HCT116 (cell line): ENCODE measurements at regions not wholly inside any gene's neighbourhood (a gene's known extent, or its start where the extent isn't known, plus 50 kb on each side); places are given as distances from the start of the nearest gene placed in this dataset.
A peak's percentile ranks its signal among the peaks of the same experiment; 100 is the strongest.
"Not testable (repeated sequence)": the region's sequence is repeated elsewhere in the genome, so short reads cannot be mapped to it uniquely, and the experiment has no call there.

ENCODE experiments used
- ATAC-seq: fragments of 200-7000 bp; cut with Tn5 transposase; 2 replicates; pipeline ENCODE4 v1.9.1; 2020; ENCODE audit warnings: mild to moderate bottlenecking, moderate library complexity
- BruUV-seq: library from RNA; stranded (reverse); fragments of 400-500 nt; replicated peaks from 2 replicates; lab custom pipeline; 2021; lab: Mats Ljungman, UMichigan
- CTCF ChIA-PET: fragments of 300-600 bp; sonication (Branson Sonifier 250); formaldehyde crosslinking; loops from one replicate; lab custom pipeline; 2021; ENCODE audit warnings: antibody characterized with exemption; lab: Charles Lee
- POLR2A ChIA-PET: fragments of 300-600, 350-600 bp; sonication (Branson Sonifier 250); formaldehyde crosslinking; loops from one replicate; lab custom pipeline; 2021; ENCODE audit warnings: antibody characterized with exemption; lab: Charles Lee
- RAD21 ChIA-PET, 2 experiments: fragments of 300-600 bp; sonication (Branson Sonifier 250); formaldehyde crosslinking; loops; one replicate each; lab custom pipeline; 2023; ENCODE audit warnings: low total read pairs in 2 of 2; ENCODE audit not compliant: uncharacterized antibody in 2 of 2, unreplicated experiment in 2 of 2, low non-redundant PET in 1 of 2; lab: Charles Lee
- DNase-seq: peaks from one replicate; pipeline ENCODE4 v3.0.0-alpha.2; 2010; ENCODE audit warnings: low read depth, low spot score
- H2AFZ ChIP-seq: fragments of 200-600 bp; shearing (Covaris generic), sonication (generic); 2 replicates; pipeline ENCODE4 v1.6.1; 2017; ENCODE audit warnings: low read depth, mixed run types, mixed read lengths, antibody characterized with exemption, low read length; ENCODE audit not compliant: poor library complexity, severe bottlenecking
- H3K27ac ChIP-seq: 2 replicates; pipeline ENCODE4 v1.5.1; 2012; ENCODE audit warnings: low read depth, low read length
- H3K27me3 ChIP-seq: fragments of 200-600 bp; sonication (generic); 2 replicates; pipeline ENCODE4 v1.6.1; 2016; ENCODE audit warnings: mixed run types, low read length, mixed read lengths; ENCODE audit not compliant: insufficient read depth
- H3K36me3 ChIP-seq, 2 experiments: fragments of 200-500 bp in 1 of 2; fragments of 200-600 bp in 1 of 2; sonication (Bioruptor generic) in 1 of 2; sonication (generic) in 1 of 2; 2 replicates each; pipeline versions ENCODE4 v1.5.1 to v1.6.1; 2014 to 2016; ENCODE audit warnings: low read length in 2 of 2, inconsistent platforms in 1 of 2, mixed read lengths in 1 of 2, mixed run types in 1 of 2; ENCODE audit not compliant: insufficient read depth in 2 of 2, control insufficient read depth in 1 of 2
- H3K4me1 ChIP-seq, 2 experiments: fragments of 200-600 bp in 1 of 2; sonication (generic) in 1 of 2; 2 replicates each; pipeline versions ENCODE4 v1.5.1 to v1.6.1; 2012 to 2017; ENCODE audit warnings: low read length in 2 of 2, inconsistent platforms in 1 of 2, mild to moderate bottlenecking in 1 of 2, mixed read lengths in 1 of 2, mixed run types in 1 of 2, moderate library complexity in 1 of 2; ENCODE audit not compliant: insufficient read depth in 2 of 2, control insufficient read depth in 1 of 2
- H3K4me2 ChIP-seq: fragments of 200-600 bp; sonication (generic); 2 replicates; pipeline ENCODE4 v1.6.1; 2017; ENCODE audit warnings: mixed run types, low read length, mixed read lengths
- H3K4me3 ChIP-seq, 2 experiments: fragments of 200-600 bp in 1 of 2; sonication (generic) in 1 of 2; replicated peaks in 1 of 2; 2 replicates each; pipeline ENCODE4 v1.5.1; 2011 to 2016; ENCODE audit warnings: low read length in 2 of 2, control low read depth in 1 of 2, low read depth in 1 of 2, mild to moderate bottlenecking in 1 of 2, mixed read lengths in 1 of 2, mixed run types in 1 of 2
- H3K79me2 ChIP-seq: fragments of 200-600 bp; sonication (generic); 2 replicates; pipeline ENCODE4 v1.6.1; 2017; ENCODE audit warnings: mild to moderate bottlenecking, mixed run types, low read length, moderate library complexity, mixed read lengths; ENCODE audit not compliant: insufficient read depth
- H3K9ac ChIP-seq: fragments of 200-600 bp; sonication (generic); 2 replicates; pipeline ENCODE4 v1.6.1; 2016; ENCODE audit warnings: low read length, mixed read lengths
- H3K9me2 ChIP-seq: fragments of 200-600 bp; sonication (generic), shearing (Covaris generic); 2 replicates; pipeline ENCODE4 v1.6.1; 2017; ENCODE audit warnings: mixed run types, mild to moderate bottlenecking, moderate library complexity; ENCODE audit not compliant: insufficient read depth
- H3K9me3 ChIP-seq, 2 experiments: fragments of 200-500 bp in 1 of 2; fragments of 200-600 bp in 1 of 2; sonication (Bioruptor generic) in 1 of 2; sonication (generic) in 1 of 2; 2 replicates each; pipeline ENCODE4 v1.6.1; 2014 to 2017; ENCODE audit warnings: low read length in 2 of 2, mixed read lengths in 2 of 2, inconsistent platforms in 1 of 2, low read depth in 1 of 2, mild to moderate bottlenecking in 1 of 2, mixed run types in 1 of 2, moderate library complexity in 1 of 2; ENCODE audit not compliant: control insufficient read depth in 1 of 2, insufficient read depth in 1 of 2
- H4K20me1 ChIP-seq: fragments of 200-600 bp; sonication (generic), shearing (Covaris generic); 2 replicates; pipeline ENCODE4 v1.6.1; 2017; ENCODE audit warnings: mixed run types, mild to moderate bottlenecking, moderate library complexity; ENCODE audit not compliant: insufficient read depth
- CBX3 ChIP-seq: IDR thresholded peaks from 2 replicates; pipeline ENCODE4 v1.6.1; 2012; ENCODE audit warnings: low read depth
- CTCF ChIP-seq, 3 experiments: fragments of 200-600 bp in 1 of 3; sonication (generic) in 1 of 3; IDR thresholded peaks in 2 of 3; conservative IDR thresholded peaks in 1 of 3; 2 replicates each; pipeline ENCODE4 v1.5.1; 2012 to 2017; ENCODE audit warnings: low read depth in 2 of 3, low read length in 2 of 3, antibody characterized with exemption in 1 of 3, borderline replicate concordance in 1 of 3, control low read depth in 1 of 3, mild to moderate bottlenecking in 1 of 3, mixed read lengths in 1 of 3, mixed run types in 1 of 3, moderate library complexity in 1 of 3; ENCODE audit not compliant: insufficient read depth in 1 of 3
- EGR1 ChIP-seq: IDR thresholded peaks from 2 replicates; pipeline ENCODE4 v1.6.1; 2012; ENCODE audit warnings: low read depth
- ELF1 ChIP-seq: IDR thresholded peaks from 2 replicates; pipeline ENCODE4 v1.6.1; 2012; ENCODE audit warnings: low read depth, borderline replicate concordance
- EZH2phosphoT487 ChIP-seq: fragments of 200-600 bp; IDR thresholded peaks from 2 replicates; pipeline ENCODE4 v1.6.1; 2018; ENCODE audit warnings: antibody characterized with exemption, borderline replicate concordance
- FOSL1 ChIP-seq: IDR thresholded peaks from 2 replicates; pipeline ENCODE4 v1.6.1; 2012; ENCODE audit warnings: low read depth
- MAX ChIP-seq: IDR thresholded peaks from 2 replicates; pipeline ENCODE4 v1.6.1; 2012
- RAD21 ChIP-seq: IDR thresholded peaks from 2 replicates; pipeline ENCODE4 v1.6.1; 2012; ENCODE audit warnings: low read depth, mild to moderate bottlenecking
- intact Hi-C: fragments of 100-400 bp; cut with micrococcal nuclease; formaldehyde crosslinking; loops from 2 replicates; pipeline ENCODE4 v1.10.0; 2022
- TF ChIP-seq, protein P1 (sequence below): IDR thresholded peaks from 2 replicates; pipeline ENCODE4 v1.6.1; 2012; ENCODE audit warnings: low read depth

DNA sequence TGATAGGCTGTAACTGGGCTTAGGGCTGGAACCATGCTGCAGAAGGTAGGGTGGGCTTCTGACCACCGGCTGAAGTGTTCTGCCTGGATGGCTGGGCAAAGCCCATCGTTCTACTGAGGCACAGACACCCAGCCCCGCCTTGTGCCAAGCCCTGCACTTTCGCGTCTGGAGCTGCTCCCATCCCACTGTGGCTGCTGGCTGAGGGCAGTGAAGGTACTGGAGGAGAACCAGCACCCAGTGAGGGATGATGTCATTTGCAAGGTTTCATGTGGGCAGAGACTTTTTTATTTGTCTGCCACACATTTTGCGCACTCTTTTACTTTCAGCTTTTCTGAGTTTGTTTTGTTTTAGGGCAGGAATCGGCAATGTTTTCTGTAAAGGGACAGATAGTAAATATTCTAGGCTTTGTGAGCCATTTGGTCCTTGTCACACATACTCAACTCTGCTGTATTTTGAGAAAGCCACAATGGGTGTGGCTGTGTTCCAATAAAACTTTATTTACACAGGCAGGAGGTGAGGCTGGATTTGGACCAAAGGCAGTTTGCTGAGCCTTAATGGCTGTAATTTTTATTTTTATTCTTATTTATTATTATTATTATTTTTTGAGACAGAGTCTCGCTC lies 85.6 kb downstream of the ASB1 start (continued):
- TF ChIP-seq, protein P1, sequence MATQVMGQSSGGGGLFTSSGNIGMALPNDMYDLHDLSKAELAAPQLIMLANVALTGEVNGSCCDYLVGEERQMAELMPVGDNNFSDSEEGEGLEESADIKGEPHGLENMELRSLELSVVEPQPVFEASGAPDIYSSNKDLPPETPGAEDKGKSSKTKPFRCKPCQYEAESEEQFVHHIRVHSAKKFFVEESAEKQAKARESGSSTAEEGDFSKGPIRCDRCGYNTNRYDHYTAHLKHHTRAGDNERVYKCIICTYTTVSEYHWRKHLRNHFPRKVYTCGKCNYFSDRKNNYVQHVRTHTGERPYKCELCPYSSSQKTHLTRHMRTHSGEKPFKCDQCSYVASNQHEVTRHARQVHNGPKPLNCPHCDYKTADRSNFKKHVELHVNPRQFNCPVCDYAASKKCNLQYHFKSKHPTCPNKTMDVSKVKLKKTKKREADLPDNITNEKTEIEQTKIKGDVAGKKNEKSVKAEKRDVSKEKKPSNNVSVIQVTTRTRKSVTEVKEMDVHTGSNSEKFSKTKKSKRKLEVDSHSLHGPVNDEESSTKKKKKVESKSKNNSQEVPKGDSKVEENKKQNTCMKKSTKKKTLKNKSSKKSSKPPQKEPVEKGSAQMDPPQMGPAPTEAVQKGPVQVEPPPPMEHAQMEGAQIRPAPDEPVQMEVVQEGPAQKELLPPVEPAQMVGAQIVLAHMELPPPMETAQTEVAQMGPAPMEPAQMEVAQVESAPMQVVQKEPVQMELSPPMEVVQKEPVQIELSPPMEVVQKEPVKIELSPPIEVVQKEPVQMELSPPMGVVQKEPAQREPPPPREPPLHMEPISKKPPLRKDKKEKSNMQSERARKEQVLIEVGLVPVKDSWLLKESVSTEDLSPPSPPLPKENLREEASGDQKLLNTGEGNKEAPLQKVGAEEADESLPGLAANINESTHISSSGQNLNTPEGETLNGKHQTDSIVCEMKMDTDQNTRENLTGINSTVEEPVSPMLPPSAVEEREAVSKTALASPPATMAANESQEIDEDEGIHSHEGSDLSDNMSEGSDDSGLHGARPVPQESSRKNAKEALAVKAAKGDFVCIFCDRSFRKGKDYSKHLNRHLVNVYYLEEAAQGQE: no peak
- TF ChIP-seq ELF1 (no peak), EGR1 (no peak), EZH2phosphoT487 (no peak)

GRCh38 chr2:238513346-238513745 lies 86.6 kb downstream of the ASB1 start:
- peak; percentile 42 for DNase-seq
- H3K9me3 ChIP-seq: 0 out of 4 replicates have a peak, but pooled peaks cover 4 to 8% of the 10 kb centered on the region in 2 experiments
- H3K27ac ChIP-seq: no peak overlapping the region
- peak overlapping the region; percentile 1 for H2AFZ ChIP-seq
- ChIA-PET RAD21 (interaction anchor here (1.0 to 1.3 kb wide), 3 partner anchors 84 to 272 kb away, joined by 3 to 6 read pairs (median 5); no protein-coding TSS in a partner anchor), CTCF (interaction anchor here (0.6 to 2.4 kb wide), 12 partner anchors 12 to 311 kb away, joined by 3 to 11 read pairs (median 6); no protein-coding TSS in a partner anchor), POLR2A (no interaction called here)
- H3K9me2 ChIP-seq: no peaks in the 10 kb centered on the region
- H3K27me3 ChIP-seq: no peaks in the 10 kb centered on the region
- intact Hi-C loops: loop anchor here (1.0 kb wide), 2 partner anchors 106 to 272 kb away; no protein-coding TSS in a partner anchor
- TF ChIP-seq FOSL1 (no peak), CTCF (IDR thresholded peaks at IDR 0.05 in 2 of 3, conservative IDR thresholded peaks at IDR 0.05 in 1 of 3; ENCODE audit: borderline replicate concordance in 1 of 3, insufficient read depth in 1 of 3, low read depth in 2 of 3, low read length in 2 of 3) (peak; percentile 73 to 83 (median 73)), MAX (0 out of 2 replicates have a peak, but pooled peaks have one; percentile 19), RAD21 (peak; percentile 85), CBX3 (0 out of 2 replicates have a peak, but pooled peaks have one; percentile 7)
- peak; percentile 95 for ATAC-seq
- no peaks in the 10 kb centered on the region for H4K20me1 ChIP-seq
- BruUV-seq: no TSS peak
- H3K9ac ChIP-seq: no peak overlapping the region
- no peaks in the 10 kb centered on the region for H3K36me3 ChIP-seq
- no peaks in the 10 kb centered on the region for H3K4me1 ChIP-seq
- H3K4me2 ChIP-seq: no peak overlapping the region
- H3K4me3 ChIP-seq: no peak overlapping the region
- no peaks in the 10 kb centered on the region for H3K79me2 ChIP-seq

- DNase-seq, H3K4me2 ChIP-seq, POLR2A ChIA-PET, H3K79me2 ChIP-seq, H3K9me3 ChIP-seq, H3K9ac ChIP-seq, H3K36me3 ChIP-seq, H3K27ac ChIP-seq, H3K9me2 ChIP-seq, H2AFZ ChIP-seq, H3K4me3 ChIP-seq, BruUV-seq, H4K20me1 ChIP-seq, intact Hi-C loops, H3K4me1 ChIP-seq, H3K27me3 ChIP-seq, ATAC-seq: not testable (repeated sequence)
- CTCF ChIA-PET: interaction anchor here (1.0 to 2.4 kb wide), 10 partner anchors 14 to 311 kb away, joined by 3 to 11 read pairs (median 6); no protein-coding TSS in a partner anchor
- RAD21 ChIA-PET: interaction anchor here (0.6 to 1.3 kb wide), 4 partner anchors 77 to 271 kb away, joined by 3 to 6 read pairs (median 4); no protein-coding TSS in a partner anchor
Observed at GRCh38 chr2:238514024-238514423, 87.3 kb downstream of the ASB1 start.
